ENCODE measurements at regions not wholly inside any gene's neighbourhood (a gene's known extent, or its start where the extent isn't known, plus 50 kb on each side); places are given as distances from the start of the nearest gene placed in this dataset.

DNA sequence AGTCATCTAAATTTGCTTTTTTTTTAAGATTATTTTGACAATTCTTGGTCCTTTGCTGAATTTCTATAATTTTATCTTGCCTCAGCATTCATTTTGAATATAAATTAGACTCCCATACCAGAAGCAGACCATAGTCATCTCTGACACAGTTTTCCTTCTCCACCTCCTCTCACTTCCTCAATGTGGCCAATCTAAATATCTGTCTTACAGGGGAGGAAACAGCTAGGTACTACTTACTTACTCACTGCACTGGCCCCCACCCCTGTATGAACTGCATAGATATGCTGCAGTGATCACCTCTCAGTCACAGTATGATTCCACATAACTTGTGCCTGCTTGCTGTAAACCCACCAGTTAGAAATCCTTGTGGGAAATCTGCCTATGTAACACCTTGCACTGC lies 665.6 kb downstream of the FGF9 start:
- no peak for DNase-seq

- DNase-seq = no peak
Measured at GRCh38 chr13:22357132-22357531, 686.3 kb downstream of the FGF9 start.

GRCh38 chr13:22369090-22369489 lies 698.2 kb downstream of the FGF9 start:
- no peak for DNase-seq

- no peak for DNase-seq
Measured at GRCh38 chr13:22369840-22370239, 699.0 kb downstream of the FGF9 start.

GRCh38 chr13:22372261-22372660 lies 701.4 kb downstream of the FGF9 start:
- DNase-seq = no peak

GRCh38 chr13:22375151-22375550 lies 704.3 kb downstream of the FGF9 start:
- DNase-seq = no peak

GRCh38 chr13:22387899-22388298 lies 717.0 kb downstream of the FGF9 start:
- DNase-seq = no peak

- DNase-seq = no peak
Measured at GRCh38 chr13:22399801-22400420, 729.0 kb downstream of the FGF9 start.

- no peak for DNase-seq
Measured at GRCh38 chr13:22402682-22403081, 731.8 kb downstream of the FGF9 start.

- DNase-seq = no peak
Measured at GRCh38 chr13:22403144-22403543, 732.3 kb downstream of the FGF9 start.

- DNase-seq = no peak
Measured at GRCh38 chr13:22405891-22406290, 735.0 kb downstream of the FGF9 start.

DNA sequence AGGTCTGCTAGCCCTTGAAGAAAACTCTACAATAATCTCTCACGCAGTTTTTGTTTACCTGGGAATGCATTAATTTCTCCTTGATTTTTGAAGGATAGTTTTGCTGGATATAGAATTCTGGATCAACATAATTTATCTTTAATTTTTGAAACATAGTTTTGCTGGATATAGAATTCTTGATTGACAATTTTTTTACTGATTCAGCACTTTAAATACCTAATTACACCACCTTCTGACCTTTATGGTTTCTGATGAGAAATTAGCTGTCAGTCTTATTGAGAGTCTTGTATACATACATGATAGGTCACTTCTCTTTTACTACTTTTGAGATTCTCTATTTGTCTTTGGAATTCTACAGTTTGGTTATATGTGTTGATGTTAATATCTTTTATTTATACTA lies 741.6 kb downstream of the FGF9 start:
- no peak for DNase-seq

DNA sequence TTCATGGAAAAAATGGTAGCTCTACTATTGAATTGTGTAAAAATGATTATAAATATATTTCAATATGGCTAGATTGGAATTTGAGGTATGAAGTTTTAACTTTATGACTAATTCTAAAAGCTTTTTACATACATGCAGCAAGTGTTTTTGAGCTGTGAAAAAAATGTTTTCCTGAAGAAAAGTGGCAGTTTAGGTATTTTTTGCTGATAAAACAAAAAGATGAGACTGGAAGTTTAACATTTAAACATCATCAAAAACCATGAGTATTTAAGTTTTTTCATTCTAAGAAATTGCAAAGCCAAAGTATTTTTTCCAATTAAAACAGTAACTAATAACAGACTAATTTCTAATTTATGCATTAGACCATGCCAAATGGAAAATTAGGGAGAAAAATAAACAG lies 751.1 kb downstream of the FGF9 start:
- no peak for DNase-seq

- no peak for DNase-seq
Measured at GRCh38 chr13:22422712-22423111, 751.8 kb downstream of the FGF9 start.

- DNase-seq = no peak
Measured at GRCh38 chr13:22423261-22423660, 752.4 kb downstream of the FGF9 start.

- no peak for DNase-seq
Measured at GRCh38 chr13:22425087-22425486, 754.2 kb downstream of the FGF9 start.

DNA sequence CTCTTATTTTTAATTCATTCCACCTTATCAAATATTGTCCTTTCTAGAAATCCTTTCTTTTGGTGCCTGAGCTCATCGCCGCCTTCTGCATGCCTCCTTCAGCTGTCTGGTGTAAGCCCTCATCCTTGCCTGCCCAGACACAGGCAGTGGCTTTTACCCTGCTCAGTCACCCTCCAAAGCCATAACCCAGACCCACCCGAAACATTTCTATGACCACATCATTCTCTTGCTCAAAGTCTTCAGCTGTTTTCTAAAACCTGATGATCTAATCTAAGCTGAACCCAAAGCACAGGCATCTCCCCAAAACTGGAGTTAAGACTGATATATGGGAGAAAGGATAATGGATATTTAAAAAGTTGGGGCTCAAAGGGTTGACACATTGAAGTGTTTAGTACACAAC lies 753.7 kb upstream of the SGCG start:
- DNase-seq = no peak

- no peak for DNase-seq
Measured at GRCh38 chr13:22427783-22428182, 753.0 kb upstream of the SGCG start.

- no peak for DNase-seq
Measured at GRCh38 chr13:22428188-22428828, 752.5 kb upstream of the SGCG start.

- no peak for DNase-seq
Measured at GRCh38 chr13:22432690-22433089, 748.1 kb upstream of the SGCG start.

DNA sequence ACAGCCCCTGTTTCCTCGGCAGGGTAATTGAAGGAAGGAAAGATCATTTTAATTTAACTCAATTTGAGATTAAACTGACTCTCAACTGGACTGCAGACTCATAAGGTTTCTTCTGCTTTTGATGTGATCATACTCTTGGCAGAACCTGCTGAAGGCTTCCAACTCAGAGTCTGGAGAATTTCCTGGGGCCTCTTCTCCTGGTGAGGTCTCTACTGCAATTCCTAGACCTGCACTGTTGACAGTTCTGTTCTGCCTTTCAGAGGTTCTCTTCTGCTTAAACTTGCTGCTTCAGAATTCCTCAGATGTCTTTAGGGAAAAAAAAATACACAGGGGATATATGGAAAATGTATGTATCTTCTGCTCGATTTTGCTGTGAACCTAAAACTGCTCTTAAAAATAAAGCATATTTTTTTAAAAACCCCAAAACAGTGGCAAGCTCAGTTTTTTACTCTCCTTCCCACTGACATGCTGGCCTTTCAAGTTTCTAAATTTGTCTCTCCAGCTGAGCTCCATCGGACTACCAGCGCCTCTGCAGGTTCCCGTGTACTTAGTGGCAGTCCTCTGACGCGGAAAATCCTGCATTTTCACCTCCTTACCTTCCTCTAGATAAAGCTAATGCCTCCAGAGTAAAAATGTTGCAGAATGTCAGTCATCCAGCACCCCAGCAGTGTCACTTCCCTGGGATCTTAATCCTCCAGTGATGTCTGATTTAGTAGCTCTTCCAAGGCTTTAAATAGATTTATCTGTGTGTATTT lies 733.5 kb upstream of the SGCG start:
- no peak for DNase-seq

DNA sequence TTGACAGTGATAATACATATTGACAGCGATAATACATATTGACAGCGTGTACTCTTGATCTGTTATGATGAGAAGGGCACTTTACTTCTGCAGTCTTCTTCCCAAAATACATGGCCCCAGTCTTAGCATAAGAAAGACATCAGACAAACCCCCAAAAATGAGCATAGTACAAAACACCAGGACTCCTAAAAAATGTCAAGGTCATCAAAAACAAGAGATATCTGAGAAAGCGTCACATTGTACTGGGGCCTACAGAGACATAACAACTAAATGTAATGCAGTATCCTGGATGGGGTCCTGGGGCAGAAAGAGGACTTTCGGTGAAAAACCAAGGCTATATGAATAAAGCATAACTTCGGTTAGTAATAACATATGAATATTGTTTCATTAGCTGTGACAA lies 731.5 kb upstream of the SGCG start:
- no peak for DNase-seq

DNA sequence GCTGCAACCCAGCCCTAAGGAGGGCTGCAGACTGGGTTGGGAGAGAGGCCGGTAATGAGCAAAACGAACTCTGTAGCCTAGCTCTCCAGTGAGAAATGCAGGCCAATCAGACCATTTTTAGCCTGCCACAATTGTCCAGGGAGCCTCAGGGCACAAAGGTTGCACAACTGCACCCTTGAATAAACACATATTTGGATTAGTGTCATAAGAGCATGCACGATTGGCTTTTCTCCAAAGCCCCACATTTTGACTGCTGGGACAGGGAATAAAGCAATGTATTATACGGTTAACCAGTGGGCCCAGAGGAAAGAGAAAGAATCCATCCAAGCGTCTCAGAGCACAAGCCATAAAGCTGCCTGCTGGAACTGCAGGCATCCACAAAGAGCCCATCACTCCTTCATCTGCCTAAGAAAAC lies 729.4 kb upstream of the SGCG start:
- DNase-seq = no peak

DNA sequence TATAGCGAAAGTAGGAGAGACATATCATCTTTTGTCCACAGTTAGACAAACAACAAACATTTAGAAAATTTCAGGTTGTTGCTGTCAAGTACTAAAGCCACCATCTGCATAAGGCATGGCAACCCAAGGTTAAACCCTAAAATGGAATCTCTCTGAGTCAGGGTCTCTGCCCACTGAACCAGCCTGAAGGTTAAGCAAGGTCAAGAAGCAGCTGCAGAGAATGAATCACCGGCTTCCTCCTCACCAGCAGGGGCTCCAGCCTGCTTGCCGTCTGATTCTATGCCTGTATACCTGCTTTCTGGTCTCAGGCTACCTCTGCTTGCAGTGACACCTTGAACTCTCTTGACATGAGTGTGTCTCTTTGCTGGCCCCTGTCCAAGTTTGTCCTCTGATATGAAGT lies 726.2 kb upstream of the SGCG start:
- no peak for DNase-seq

All from 8988T (cell line).